IPS-11a (cell line): ENCODE measurements at regions not wholly inside any gene's neighbourhood (a gene's known extent, or its start where the extent isn't known, plus 50 kb on each side); places are given as distances from the start of the nearest gene placed in this dataset.
"Not testable (repeated sequence)": the region's sequence is repeated elsewhere in the genome, so short reads cannot be mapped to it uniquely, and the experiment has no call there.

Experiments
- H3K4me3 ChIP-seq: one replicate; pipeline ENCODE4 v1.5.1; 2013; ENCODE audit warnings: low read depth, low read length, control low read depth

DNA sequence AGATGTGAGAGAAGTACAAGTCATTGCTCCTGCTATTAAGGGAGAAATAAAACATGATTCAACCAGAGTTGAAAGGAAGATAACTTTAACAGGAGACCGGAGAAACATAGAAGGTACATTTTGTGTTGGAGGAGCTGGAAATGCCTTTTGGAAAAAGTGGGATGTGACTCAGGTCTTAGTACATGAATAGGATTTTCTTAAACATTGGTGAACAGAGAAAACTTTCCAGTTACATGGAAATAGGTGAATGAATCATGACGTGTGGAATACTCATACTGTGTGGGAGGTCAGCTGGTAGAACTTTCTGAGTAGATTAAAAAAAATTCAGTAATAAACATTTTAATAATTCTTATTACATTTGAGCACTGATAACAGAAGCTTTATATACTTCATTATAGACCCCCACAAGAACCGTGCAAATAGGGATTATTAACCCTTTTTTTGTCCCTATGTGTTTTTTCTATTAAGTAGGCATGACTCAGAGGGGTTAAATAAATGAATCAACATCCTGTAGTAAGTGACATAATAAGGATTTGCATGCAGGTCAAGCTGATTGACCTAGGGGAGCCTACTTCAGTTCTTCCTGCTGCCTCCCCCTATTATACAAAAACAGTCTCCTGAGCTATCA is 710.5 kb downstream of the NOVA1 start:
- H3K4me3 ChIP-seq = no peak overlapping the region

- H3K4me3 ChIP-seq = no peak overlapping the region
Measured at GRCh38 chr14:25884657-25885056, 713.2 kb downstream of the NOVA1 start.

GRCh38 chr14:25882899-25883298 is 714.9 kb downstream of the NOVA1 start:
- H3K4me3 ChIP-seq = no peak overlapping the region

GRCh38 chr14:25875475-25875874 is 722.4 kb downstream of the NOVA1 start:
- H3K4me3 ChIP-seq = no peak overlapping the region

GRCh38 chr14:25869854-25870253 is 728.0 kb downstream of the NOVA1 start:
- no peak overlapping the region for H3K4me3 ChIP-seq

DNA sequence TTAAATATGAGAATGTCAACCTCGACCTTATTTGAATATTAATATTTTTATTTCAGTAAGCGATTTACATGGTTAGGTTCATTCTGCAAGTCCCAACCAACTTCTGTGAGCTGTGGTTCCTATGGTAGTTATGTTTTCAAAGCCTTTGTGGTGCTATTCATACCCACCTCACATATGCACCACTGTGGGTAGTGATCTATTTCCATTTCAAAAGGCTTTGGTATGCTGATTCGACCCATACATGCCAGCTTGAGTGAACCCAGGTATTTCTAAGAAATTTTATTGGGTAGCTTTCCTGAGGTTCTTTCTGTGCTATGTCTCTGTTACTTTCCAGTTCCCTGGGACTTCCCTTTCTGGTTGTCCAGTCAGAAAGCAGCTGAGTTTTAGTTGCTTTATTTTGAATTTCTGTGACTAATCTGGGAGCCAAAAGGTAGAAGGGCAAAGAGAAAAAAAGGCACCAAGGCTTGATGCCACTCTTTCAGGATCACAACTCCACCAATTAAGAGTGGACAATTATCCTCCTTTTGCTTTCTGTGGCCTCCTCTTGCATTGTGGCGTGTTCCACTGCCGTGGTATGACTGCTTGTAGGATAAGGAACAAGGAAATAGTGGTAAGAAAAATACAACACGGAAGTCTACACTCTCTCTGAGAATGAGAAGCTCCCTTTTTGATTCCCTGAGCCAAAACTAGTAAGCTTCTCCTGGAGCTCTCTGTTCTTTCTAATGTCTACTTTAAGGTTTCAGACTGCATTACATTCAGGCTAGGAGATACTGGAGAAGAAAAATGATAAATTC is 729.1 kb downstream of the NOVA1 start:
- no peak overlapping the region for H3K4me3 ChIP-seq

DNA sequence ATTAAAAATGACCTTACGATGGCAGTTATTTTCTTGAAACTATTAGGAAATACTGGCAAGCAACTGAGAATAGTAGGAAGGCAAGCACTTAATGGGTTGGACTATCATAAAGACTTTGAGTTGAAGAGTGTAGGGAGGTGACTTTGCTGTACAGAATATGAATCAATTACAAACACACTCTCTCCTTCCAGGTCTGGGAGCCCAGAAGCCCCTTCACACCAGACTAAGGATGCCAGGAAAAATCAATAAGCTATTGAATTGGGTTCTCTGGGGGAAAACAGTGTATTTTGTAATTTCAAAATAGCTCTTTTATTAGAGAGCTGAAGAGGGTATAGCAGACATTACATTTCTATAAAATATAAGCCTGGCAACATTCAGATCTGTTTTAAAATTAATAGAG is 736.4 kb downstream of the NOVA1 start:
- no peak overlapping the region for H3K4me3 ChIP-seq

GRCh38 chr14:25848601-25849000 is 749.2 kb downstream of the NOVA1 start:
- H3K4me3 ChIP-seq = no peak overlapping the region

- H3K4me3 ChIP-seq = no peak overlapping the region
Measured at GRCh38 chr14:25846246-25846645, 751.6 kb downstream of the NOVA1 start.

- H3K4me3 ChIP-seq = no peak overlapping the region
Measured at GRCh38 chr14:25843481-25844470, 754.1 kb downstream of the NOVA1 start.

GRCh38 chr14:25841226-25841625 is 756.6 kb downstream of the NOVA1 start:
- H3K4me3 ChIP-seq = no peak overlapping the region

DNA sequence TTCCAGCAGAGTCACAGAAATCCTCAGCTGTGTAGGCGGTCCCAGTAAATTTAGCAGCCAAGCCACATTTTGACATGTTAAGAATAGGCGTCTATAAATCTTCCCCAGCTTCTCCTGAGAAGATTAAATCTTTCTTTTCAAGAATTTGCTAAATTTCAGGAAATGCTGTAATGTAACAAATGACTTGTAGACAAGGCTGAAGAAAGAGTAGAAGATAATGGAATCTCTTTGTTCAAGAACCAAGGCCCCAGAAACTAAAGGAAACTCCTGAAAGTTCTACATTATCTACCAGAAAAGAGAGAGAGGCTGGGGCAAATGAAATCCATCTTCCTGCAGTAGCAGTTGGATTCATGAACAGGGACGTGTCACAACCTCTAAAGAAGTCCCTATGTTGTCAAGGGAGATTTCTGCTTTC is 760.3 kb downstream of the NOVA1 start:
- no peak overlapping the region for H3K4me3 ChIP-seq

- H3K4me3 ChIP-seq = no peak overlapping the region
Measured at GRCh38 chr14:25836636-25837035, 761.2 kb downstream of the NOVA1 start.

DNA sequence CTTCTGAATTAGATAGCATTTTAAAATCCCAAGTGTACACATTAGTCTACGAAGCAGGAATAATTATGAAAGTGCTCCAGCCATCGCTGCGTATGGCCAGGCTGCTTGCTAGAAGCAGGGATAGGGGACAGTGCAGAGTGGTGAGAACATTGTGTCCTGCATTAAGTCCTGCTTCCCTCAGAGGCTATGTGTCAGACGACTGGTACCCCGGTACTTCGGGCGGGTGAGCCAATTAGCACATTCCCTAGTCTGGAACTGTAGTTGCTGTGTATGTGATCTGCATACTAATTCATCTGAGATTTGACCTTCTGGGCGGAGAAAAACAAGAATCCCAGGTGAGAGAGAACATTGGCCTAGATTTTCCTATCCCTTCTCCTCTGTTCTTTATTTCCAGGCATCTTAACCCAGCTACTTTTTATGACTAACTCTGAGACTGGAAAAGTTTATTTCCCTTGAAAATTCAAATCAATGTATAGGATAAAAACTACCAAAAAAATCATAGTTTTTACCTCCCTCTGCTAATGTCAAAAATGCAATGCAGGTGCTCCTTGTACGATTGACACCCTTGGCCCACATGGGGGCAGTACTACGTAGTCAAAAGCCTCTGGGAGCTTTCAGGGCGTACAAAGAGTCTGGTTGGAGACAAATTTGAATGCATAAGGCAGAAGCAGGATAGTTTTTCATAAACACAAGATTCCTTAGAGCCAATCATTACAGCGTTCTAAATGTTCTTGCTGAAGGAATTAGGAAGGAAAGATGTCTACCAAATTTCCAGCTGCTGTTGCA is 764.3 kb downstream of the NOVA1 start:
- no peak overlapping the region for H3K4me3 ChIP-seq

DNA sequence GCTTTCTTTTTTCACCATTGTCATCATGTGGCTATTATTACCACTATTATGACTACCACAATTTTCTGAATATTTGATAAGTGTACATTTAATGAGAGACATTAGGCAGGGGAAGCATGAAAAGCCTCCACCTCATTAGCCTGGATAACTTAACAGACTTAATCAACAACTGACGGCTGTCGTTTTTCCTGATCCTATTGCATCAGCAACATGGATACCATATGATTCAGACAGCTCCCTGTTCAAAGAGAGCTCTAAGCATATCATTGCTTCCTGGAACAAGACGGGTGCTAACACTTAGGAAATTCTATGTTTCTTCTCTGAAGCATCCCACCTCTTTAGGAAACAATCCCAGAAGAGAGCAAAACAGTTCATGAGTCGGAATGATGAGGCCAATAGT is 765.2 kb downstream of the NOVA1 start:
- H3K4me3 ChIP-seq = no peak overlapping the region

DNA sequence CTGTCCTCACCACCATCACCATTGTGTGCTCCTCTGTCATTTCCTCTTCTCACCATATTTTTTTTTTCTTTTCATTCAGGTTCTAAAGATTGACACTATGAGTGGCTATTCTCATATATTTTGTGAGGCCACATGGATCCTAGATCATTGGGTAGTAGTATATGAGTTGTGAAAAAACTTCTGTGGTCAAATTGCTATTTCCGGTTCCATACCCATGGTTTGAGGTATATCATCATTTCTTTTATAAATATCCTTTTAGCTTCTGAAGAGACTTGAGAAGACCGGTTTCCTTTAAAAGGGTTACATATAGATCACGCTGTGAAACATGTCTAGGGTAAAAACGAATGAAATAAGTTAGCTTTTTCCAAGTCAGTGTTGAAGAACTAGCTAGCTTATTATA is 769.3 kb downstream of the NOVA1 start:
- H3K4me3 ChIP-seq = no peak overlapping the region

DNA sequence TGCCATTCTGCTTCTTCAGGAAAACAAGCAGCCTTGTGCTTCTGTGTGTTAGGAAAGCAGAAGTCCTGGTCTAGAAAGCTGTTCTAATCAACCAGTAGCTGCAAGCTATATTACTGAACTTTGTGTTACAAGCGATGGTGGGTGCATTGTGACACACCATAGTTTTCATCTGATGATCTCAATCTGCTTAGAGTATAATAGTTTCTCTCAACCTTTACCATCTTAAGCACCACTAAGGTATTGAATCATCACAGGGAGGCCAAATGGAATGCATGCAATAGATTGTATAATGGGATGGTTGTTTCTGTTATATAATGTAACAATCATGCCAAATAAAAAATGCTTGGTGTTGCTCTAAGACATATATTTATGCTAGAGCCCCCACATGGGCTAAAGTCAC is 771.7 kb downstream of the NOVA1 start:
- no peak overlapping the region for H3K4me3 ChIP-seq

- H3K4me3 ChIP-seq = no peak overlapping the region
Measured at GRCh38 chr14:25820368-25820767, 770.4 kb upstream of the STXBP6 start.

GRCh38 chr14:25814622-25815021 is 764.7 kb upstream of the STXBP6 start:
- H3K4me3 ChIP-seq = not testable (repeated sequence)

DNA sequence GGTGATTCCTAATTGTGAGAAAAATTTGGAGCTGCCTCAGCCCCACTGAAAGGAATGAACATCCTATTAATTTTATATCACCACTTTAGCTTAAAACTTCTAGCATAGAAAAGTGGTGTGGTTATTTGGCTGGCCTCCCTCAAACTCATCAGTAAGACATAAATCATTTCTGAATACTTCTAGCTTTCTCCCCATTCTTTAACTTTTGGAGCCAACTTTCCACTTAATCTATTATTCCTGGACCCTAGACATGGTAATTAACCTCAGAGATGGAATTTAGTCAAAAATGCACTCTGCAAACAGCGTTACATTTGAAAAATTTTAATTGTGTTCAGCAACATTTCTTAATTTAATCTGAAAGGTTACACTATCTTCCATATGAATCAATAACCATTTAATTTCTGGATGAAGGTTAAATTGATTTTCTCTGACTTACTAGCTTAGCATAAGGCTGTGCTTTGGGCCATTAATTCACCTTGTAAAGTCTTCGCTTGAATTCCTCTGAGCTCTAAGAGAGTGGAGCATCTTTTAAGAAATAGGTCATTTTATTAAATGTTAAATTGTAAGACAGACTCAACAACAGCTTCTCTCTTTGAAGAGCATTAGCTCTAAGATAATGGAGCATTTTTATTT is 753.6 kb upstream of the STXBP6 start:
- H3K4me3 ChIP-seq = no peak overlapping the region
